H7 (cell line): ENCODE measurements at regions not wholly inside any gene's neighbourhood (a gene's known extent, or its start where the extent isn't known, plus 50 kb on each side); places are given as distances from the start of the nearest gene placed in this dataset.

Experiments
- DNase-seq: peaks from one replicate; pipeline ENCODE4 v3.0.0; 2012
- H3K27me3 ChIP-seq: 2 replicates; pipeline ENCODE4 v1.6.0; 2011; ENCODE audit warnings: mild to moderate bottlenecking, low read length; ENCODE audit not compliant: control insufficient read depth, insufficient read depth
- H3K36me3 ChIP-seq: replicated peaks from 2 replicates; pipeline ENCODE4 v1.5.1; 2011; ENCODE audit warnings: low read length; ENCODE audit not compliant: control insufficient read depth, insufficient read depth
- H3K4me3 ChIP-seq: 2 replicates; pipeline ENCODE4 v1.5.1; 2011; ENCODE audit warnings: low read depth, mild to moderate bottlenecking, control low read depth, low read length, moderate library complexity; ENCODE audit not compliant: insufficient read depth

DNA sequence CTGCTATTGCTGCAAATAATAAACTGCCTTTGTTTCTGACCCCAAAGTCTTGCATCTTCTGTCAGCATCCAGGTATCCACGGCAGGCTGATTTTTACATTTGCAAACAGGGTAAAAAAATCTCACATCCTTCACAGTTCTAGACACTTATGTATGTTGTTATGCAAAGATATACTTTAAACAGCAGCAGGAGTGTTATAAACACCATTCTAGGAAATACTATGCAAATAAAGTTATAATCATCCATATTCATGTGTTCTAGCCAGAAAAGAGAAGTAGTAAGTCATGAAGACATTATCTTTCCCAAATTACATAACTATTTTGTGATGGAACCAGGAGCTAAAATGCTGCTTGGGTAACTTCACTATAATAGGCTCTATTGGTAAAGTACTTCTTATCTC, 534.2 kb downstream of the LTN1 start:
- Histone ChIP-seq H3K27me3 (no peaks in the 10 kb centered on the region), H3K4me3 (no peak overlapping the region), H3K36me3 (no peaks in the 10 kb centered on the region)

DNA sequence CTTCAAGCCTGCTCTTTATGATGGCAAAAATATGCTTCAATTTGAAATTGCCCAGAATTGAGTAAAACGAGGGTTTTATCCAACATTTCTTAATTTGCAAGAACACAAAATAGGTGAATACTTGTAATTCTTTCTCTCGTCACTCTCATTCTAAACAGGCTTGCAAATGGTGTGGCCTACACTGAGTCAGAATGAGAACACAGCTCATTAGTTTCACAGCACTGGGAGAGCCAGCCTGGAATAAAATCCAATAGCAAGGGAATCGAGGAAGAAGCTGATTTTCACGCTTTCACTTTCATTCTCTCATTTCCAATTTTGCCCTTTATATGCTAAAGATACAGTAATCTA, 537.5 kb downstream of the LTN1 start:
- Histone ChIP-seq H3K4me3 (no peak overlapping the region), H3K36me3 (no peaks in the 10 kb centered on the region), H3K27me3 (no peaks in the 10 kb centered on the region)
- DNase-seq = no peak

More for the DNA sequence above, 534.2 kb downstream of the LTN1 start:
- no peak for DNase-seq

DNA sequence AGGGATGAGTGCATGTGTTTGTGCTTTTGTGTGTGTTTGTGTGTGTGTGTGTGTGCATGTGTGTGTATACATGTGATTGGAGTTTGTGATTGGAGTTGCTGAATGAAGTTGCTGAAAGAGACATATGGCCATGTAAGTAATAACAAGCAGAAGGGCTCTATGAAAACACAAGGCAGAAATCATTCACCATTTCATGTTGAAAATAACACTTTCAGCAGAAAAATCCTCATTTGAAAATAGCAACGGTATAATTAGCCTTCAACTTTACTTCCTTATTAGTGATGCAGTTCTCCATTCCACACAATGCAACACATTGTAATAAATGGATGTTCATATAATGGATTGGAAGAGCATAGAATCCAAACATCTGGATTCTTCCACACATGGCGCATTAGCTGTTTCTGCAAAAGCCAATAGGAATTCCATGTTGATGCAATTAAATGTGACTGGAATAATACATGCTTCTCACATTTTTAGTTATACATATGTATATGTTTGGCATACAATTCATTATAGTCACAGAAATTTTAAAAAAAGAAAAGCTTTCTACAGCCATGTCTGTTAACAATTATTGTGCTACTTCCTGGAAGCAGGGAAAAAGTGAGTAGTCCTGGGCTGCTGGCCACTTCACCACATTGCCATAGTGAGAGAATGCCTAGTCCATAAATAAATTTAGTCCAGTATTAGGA, 538.0 kb downstream of the LTN1 start:
- H3K27me3 ChIP-seq = no peaks in the 10 kb centered on the region
- no peaks in the 10 kb centered on the region for H3K36me3 ChIP-seq
- no peak for DNase-seq
- no peak overlapping the region for H3K4me3 ChIP-seq

DNA sequence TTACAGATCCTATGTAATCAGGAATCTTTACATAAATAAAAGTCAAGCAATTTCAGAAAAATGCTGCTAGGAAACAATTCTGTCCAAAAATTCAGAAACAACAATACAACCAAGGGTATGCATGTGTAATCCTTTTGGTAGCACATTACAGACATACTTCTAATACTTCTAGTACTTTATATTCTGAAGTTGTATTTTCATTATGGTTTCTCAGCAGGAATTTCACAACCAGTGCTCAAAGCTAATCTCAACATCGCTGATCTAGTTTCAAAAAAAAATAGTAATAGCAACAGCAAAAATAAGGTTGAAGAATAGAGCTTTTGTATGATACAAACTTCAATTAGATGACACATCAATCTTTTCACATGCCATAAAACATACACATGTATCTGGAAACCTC, 545.2 kb downstream of the LTN1 start:
- no peak for DNase-seq
- Histone ChIP-seq H3K36me3 (no peaks in the 10 kb centered on the region), H3K27me3 (no peaks in the 10 kb centered on the region), H3K4me3 (no peak overlapping the region)

DNA sequence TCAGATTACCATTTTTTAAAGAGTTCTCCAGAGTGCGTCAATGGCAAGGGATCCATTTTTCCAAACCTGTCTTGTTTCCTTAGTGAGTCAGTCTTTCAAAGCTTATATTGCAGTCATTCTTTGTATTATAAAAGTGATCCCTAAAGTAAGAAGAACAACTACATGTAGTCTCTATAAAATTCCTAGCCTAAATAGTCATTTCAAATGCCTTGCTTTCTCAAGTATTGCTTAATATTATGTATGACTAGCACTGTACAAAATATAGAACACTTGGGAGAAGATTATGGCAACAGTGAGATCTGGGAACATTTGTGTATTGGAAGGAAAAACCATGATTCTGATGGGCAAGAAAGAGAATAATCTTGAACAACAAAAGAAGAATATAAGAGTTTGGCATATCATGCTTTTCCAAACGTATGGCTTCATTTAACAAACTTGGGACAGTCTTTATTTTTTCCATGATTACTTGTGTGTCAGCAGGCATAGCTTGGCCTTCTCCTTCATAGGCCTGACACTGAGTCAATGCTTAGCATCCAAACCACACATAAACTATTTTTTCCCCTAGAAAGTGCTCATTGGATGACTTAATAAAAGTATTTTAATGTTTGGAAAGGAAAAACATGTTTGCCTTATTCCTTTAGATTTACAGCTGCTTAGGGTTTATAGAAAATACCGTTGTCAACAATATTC, 547.4 kb downstream of the LTN1 start:
- DNase-seq = no peak
- no peaks in the 10 kb centered on the region for H3K27me3 ChIP-seq

DNA sequence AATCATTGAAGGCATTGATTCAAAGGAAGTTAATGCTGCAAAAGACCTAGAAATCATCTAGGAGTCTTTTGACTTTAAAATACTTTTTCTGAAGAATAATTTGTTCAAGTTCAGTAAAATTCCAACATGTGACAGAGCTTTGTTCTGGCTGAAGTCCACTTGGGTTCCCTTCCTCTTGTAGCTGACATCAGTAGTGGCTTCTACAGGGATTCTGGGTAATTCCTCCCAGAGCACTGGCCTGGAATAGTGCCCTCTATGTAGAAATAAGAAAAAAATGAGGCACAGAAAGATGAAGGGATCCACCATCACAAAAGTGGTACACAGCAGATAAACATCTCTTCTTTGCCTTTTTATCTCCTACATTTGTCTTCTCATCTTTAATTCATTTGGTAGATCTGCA, 548.1 kb downstream of the LTN1 start:
- DNase-seq = no peak
- H3K4me3 ChIP-seq = no peak overlapping the region
- H3K27me3 ChIP-seq = no peaks in the 10 kb centered on the region
- no peaks in the 10 kb centered on the region for H3K36me3 ChIP-seq

More for the DNA sequence above, 547.4 kb downstream of the LTN1 start:
- Histone ChIP-seq H3K36me3 (no peaks in the 10 kb centered on the region), H3K4me3 (no peak overlapping the region)

DNA sequence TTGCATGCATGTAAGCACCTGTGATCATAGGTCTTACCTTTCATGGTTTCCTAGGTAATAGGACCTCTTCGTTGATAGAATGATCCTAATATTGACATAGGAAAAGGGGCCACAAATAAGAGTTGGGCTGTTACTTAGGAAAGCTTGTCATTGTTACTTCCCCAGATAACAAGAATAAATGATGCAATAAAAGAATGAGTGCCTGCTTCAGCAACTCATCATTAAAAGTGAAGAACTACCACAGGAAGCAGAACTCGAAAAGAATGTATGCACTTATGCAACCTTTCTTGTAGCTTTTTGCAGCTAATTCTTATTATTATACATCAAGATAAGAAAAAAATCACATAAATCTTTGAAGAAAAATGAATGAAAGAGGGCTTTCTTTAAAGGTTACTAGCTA, 548.6 kb downstream of the LTN1 start:
- H3K36me3 ChIP-seq = no peaks in the 10 kb centered on the region
- DNase-seq = no peak
- no peaks in the 10 kb centered on the region for H3K27me3 ChIP-seq
- no peak overlapping the region for H3K4me3 ChIP-seq

DNA sequence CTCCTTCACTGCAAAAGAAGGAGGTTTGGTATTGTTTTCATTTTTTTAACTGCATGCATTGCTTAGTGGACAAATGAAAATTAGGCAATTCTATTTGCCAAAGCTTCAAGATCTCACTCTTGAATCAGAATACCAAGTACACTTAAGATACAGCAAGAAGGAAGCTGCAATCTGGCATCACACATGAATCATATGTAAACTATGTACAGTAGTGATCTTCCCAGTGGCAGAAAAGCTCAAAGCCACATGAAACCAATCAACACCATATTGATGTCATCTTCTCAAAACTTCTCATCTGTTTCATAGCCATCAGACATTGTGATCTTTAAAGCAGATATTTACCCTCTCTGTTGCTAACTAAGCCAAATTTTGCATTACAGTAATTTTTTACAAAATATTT, 550.1 kb downstream of the LTN1 start:
- no peak overlapping the region for H3K4me3 ChIP-seq
- no peaks in the 10 kb centered on the region for H3K27me3 ChIP-seq
- H3K36me3 ChIP-seq = no peaks in the 10 kb centered on the region
- DNase-seq = no peak

DNA sequence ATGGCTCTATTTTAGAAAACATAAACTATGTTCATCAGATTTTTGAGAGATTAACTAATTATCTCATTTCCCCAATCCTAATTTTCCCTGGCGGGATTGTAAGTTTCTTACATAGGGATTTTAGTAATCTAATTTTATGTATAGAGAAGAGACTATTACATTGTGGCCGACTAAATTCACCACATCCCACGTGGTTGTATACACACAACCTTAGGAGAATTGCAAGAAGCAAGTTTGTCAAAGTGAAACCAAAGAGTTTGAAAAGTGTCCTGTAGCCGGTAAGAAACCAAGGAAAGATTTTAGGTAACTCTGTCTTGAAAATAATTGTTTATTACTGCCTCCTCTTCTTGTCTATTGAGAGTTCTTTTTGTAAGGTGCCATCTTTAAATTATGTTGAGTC, 550.6 kb downstream of the LTN1 start:
- Histone ChIP-seq H3K4me3 (no peak overlapping the region), H3K36me3 (no peaks in the 10 kb centered on the region), H3K27me3 (no peaks in the 10 kb centered on the region)
- no peak for DNase-seq

DNA sequence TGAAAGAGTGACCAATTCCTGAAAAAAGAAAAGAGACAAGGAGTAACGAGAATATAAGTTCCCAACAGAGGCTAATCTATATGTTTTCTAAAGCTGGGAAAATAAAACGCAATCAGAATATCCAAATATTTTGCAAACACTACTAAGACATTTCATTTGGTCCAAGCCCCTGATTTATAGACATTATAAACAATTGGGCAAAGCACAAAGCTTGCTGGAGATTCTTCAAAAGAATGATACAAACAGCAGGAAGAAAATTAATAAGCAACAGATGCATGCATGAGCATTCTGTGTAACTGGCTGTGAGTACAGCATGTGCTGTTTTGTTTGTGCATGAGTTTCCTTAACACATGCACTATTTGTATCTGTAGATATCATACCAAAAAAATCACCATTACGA, 552.9 kb downstream of the LTN1 start:
- no peaks in the 10 kb centered on the region for H3K27me3 ChIP-seq

DNA sequence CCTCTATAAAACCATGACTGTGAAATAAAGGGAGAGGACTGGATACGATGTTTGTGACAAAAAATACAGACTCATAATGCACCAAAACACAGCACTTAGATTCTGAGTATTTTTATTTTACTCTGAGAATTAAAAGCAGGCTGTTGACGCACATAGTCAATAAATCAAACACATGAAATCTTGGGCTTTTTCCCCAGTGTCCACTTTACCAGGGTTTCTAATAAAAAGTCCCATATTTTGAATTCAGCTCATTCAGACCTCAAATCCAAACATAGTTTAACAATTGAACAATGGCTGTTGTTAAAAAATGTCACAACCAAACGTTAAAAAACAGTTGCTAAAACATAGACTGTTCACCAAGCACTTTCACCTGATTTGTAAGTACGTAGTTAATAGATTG, 553.4 kb downstream of the LTN1 start:
- DNase-seq = no peak
- no peaks in the 10 kb centered on the region for H3K36me3 ChIP-seq
- H3K27me3 ChIP-seq = no peaks in the 10 kb centered on the region
- H3K4me3 ChIP-seq = no peak overlapping the region

More for the DNA sequence above, 552.9 kb downstream of the LTN1 start:
- Histone ChIP-seq H3K4me3 (no peak overlapping the region), H3K36me3 (no peaks in the 10 kb centered on the region)
- DNase-seq = no peak

DNA sequence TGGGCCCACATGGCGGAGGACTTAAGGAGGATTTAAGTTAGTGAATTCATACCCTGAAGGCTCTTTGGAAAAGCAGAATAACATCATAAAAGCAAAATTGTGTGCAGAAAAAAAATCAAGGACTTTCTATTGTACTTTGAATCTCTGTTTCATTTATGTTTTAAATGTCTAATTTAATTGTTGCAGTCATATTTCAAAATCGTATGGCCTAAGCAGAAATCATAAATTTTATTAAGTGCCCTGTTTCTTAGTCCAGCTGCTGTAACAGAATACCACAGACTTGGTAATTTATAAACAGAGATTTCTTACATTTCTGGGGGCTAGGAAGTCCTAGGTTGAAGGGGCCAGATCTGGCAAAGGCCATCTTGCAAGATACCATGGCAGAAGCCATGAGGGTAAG, 555.6 kb downstream of the LTN1 start:
- Histone ChIP-seq H3K27me3 (no peaks in the 10 kb centered on the region), H3K4me3 (no peak overlapping the region), H3K36me3 (no peaks in the 10 kb centered on the region)
- no peak for DNase-seq

DNA sequence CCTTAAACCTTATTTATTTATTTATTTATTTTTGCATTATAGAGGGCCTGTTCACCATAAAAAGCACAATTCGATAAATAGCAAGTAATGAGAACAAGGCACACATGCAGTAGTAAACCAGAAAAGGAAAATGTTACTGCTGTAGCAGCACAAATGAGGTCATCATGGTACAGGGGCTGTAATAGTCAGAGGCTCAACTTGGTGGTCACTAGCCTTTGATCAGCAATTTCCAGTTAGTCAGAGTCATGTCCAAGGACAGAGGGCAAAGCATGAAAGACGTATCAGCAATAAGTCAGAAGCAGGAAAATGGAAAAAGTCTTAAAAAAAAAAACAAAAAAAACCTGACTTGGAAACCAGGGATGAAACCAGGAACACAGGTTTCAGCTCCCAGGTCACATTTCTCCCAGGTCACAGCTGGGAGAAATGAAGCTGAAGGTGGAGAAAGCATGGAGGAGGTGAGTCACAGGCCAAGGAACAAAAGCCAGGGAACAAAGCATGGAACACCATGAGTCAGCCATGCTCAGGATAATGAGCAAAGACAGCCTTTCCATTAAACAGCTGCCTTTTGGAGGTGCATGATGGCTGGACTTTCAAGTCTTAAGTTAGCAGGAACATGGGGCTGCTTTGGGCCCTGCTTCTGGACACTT, 556.3 kb downstream of the LTN1 start:
- Histone ChIP-seq H3K27me3 (no peaks in the 10 kb centered on the region), H3K36me3 (no peaks in the 10 kb centered on the region), H3K4me3 (no peak overlapping the region)
- DNase-seq = no peak

DNA sequence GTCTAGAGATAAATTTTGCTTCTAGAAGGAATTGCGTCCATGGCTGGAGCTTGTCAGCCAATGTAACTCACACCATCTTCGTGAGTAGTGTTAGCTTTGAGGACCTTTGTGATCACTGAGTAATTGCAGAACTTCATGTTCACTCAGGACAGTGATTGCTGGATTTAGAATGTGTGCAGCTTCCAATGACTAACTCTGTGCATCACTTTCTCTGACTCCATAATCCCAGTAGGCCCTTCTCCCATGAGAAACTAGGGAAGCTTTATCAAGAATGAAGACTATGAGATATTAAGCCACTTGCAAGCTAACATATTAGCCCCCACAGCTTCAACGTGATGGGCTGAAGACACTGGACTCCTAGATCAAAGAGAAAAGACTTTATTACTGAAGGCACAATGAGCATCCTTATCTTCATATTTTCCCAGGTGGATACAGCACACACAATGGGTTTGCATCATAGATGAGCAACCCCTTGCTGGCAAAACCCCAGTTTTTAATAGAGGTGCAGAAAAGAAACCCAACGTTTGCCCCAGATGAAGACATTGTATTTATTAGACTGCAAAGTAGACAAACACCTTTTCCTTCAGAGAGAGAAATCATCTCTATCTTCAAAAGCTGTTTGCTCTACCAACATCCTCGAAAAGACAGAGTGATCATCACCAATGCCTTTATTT, 561.0 kb downstream of the LTN1 start:
- Histone ChIP-seq H3K4me3 (no peak overlapping the region), H3K27me3 (no peaks in the 10 kb centered on the region), H3K36me3 (no peaks in the 10 kb centered on the region)
- no peak for DNase-seq

DNA sequence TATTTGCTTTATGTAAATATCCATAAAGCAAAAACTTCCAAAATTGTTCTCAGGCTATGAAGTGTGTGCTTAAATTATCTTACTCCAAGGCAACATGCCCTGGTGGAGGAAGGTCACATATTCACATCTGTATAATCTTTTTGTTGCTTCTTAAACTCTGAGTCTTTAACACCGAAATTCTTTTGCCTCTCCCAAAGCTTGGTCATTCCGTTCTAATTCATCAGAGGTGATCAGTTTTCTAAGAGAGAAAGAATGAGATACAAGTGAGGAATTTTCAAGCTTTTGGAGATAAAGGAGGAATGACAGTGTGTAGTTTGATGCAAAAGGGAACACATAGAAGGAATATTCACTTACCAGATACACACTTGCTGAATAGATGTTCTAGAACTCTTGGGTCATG, 561.7 kb downstream of the LTN1 start:
- DNase-seq = no peak
- no peak overlapping the region for H3K4me3 ChIP-seq
- H3K36me3 ChIP-seq = no peaks in the 10 kb centered on the region
- H3K27me3 ChIP-seq = no peaks in the 10 kb centered on the region
